ENCODE measurements at regions not wholly inside any gene's neighbourhood (a gene's known extent, or its start where the extent isn't known, plus 50 kb on each side); places are given as distances from the start of the nearest gene placed in this dataset.
"Not testable (repeated sequence)": the region's sequence is repeated elsewhere in the genome, so short reads cannot be mapped to it uniquely, and the experiment has no call there.

- no peak for TF ChIP-seq HOXA7 (CRISPR knock-in tag; IDR thresholded peaks at IDR 0.05; ENCODE audit: borderline replicate concordance)
- TF ChIP-seq WT1 (tag by site-specific recombination; IDR thresholded peaks at IDR 0.05) = no peak
- no peak for TF ChIP-seq ZNF513 (tag by site-specific recombination; IDR thresholded peaks at IDR 0.05)
Observed at GRCh38 chr6:119423996-119424395, 74.4 kb upstream of the MAN1A1 start (continued).

- CTCF ChIA-PET; H3K9me3 ChIP-seq (ENCODE audit: control insufficient read depth, insufficient read depth, low read depth, low read length); H3K27ac ChIP-seq (ENCODE audit: extremely low read depth, low read depth, low read length); H3K36me3 ChIP-seq (ENCODE audit: control insufficient read depth in 2 of 2, insufficient read depth in 1 of 2, low read length in 2 of 2); H3K4me3 ChIP-seq (ENCODE audit: low read depth, low read length); POLR2A ChIA-PET; H3K4me1 ChIP-seq (ENCODE audit: control insufficient read depth, insufficient read depth, low read length): not testable (repeated sequence)
Observed at GRCh38 chr6:119418084-119418483, 68.5 kb upstream of the MAN1A1 start.

- no peaks in the 10 kb centered on the region for H3K4me1 ChIP-seq (ENCODE audit: control insufficient read depth, insufficient read depth, low read length)
- no peak overlapping the region for H3K4me3 ChIP-seq (ENCODE audit: low read depth, low read length)
- CTCF ChIA-PET = interaction anchor here (1.4 kb wide), 1 partner anchor 258 kb away, joined by 9 read pairs; no protein-coding TSS in a partner anchor
- H3K9me3 ChIP-seq (ENCODE audit: control insufficient read depth, insufficient read depth, low read depth, low read length) = no peaks in the 10 kb centered on the region
- no peaks in the 10 kb centered on the region for H3K36me3 ChIP-seq (ENCODE audit: control insufficient read depth in 2 of 2, insufficient read depth in 1 of 2, low read length in 2 of 2)
- H3K27ac ChIP-seq (ENCODE audit: extremely low read depth, low read depth, low read length) = no peak overlapping the region
- TF ChIP-seq ZNF280C (tag by site-specific recombination; IDR thresholded peaks at IDR 0.05) (no peak), KLF17 (tag by site-specific recombination; IDR thresholded peaks at IDR 0.05) (no peak), ZNF560 (tag by site-specific recombination; IDR thresholded peaks at IDR 0.05; ENCODE audit: borderline replicate concordance) (no peak), ZIC2 (tag by site-specific recombination; IDR thresholded peaks at IDR 0.05) (no peak), ZNF311 (tag by site-specific recombination; IDR thresholded peaks at IDR 0.05; ENCODE audit: borderline replicate concordance) (no peak), ZNF426 (tag by site-specific recombination; IDR thresholded peaks at IDR 0.05) (no peak), ZNF639 (tag by site-specific recombination; IDR thresholded peaks at IDR 0.05) (no peak), OVOL3 (tag by site-specific recombination; IDR thresholded peaks at IDR 0.05) (no peak), PBX3 (CRISPR knock-in tag; IDR thresholded peaks at IDR 0.05) (no peak), ZNF692 (tag by site-specific recombination; IDR thresholded peaks at IDR 0.05) (no peak), ZNF366 (tag by site-specific recombination; conservative IDR thresholded peaks at IDR 0.05) (no peak), ZNF138 (tag by site-specific recombination; IDR thresholded peaks at IDR 0.05; ENCODE audit: borderline replicate concordance) (no peak), ZNF404 (tag by site-specific recombination; IDR thresholded peaks at IDR 0.05) (no peak), ZNF704 (tag by site-specific recombination; IDR thresholded peaks at IDR 0.05) (no peak)
- POLR2A ChIA-PET = no interaction called here
Observed at GRCh38 chr6:119407156-119407555, 57.6 kb upstream of the MAN1A1 start.

All from HEK293 (cell line).